DMS53 treated with DMSO at 0.1 percent for 48 hours (cell line): ENCODE measurements at regions not wholly inside any gene's neighbourhood (a gene's known extent, or its start where the extent isn't known, plus 50 kb on each side); places are given as distances from the start of the nearest gene placed in this dataset.

ENCODE experiments used
- DNase-seq: peaks from one replicate; lab custom pipeline; 2025; ENCODE audit not compliant: unreplicated experiment; lab: John Stamatoyannopoulos, UW

DNA sequence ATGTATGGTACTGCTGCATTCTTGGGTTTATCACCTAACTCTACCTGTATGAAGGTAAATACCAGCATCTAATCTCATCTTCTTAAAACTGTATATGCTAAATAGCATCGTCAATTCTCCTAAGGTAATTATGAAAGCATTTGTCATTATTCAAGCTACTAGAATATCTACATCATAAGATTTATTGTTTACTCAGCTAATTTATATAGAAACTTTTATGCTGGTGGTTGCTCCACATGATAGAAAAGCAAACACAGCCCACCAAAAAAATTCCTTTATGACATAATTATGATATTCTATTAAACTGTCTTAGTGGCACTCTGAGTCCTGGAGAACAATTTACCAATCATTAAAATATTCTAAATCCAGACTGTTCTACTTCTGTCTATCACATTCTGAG, 1226.1 kb upstream of the NRXN1 start:
- DNase-seq, result no peak

DNA sequence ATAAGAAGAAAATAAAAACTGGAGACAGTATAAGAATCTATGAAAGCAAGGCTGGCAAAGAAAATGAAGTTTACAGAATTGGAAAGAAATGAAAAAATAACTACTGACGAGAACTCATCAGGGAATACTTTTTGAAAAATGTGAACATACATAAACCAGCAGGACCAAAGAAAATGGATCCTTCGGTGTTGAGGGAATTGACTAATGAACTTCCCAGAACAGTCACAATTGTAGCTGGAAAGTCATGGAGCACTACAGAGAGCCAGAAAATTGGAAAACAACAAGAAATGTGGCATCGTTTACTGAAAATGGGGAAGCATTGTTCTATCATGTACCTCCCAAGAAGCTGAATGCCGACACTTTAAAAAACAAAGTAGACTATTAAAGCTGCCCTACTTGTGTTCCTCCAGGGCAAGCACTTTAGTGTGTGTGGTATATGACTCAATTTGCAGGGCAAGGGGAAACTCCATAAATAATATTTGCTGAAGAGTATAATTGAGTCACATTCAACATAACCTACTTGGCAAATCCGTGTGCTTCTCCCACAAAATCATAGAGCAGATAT, 1221.6 kb upstream of the NRXN1 start:
- no peak for DNase-seq

DNA sequence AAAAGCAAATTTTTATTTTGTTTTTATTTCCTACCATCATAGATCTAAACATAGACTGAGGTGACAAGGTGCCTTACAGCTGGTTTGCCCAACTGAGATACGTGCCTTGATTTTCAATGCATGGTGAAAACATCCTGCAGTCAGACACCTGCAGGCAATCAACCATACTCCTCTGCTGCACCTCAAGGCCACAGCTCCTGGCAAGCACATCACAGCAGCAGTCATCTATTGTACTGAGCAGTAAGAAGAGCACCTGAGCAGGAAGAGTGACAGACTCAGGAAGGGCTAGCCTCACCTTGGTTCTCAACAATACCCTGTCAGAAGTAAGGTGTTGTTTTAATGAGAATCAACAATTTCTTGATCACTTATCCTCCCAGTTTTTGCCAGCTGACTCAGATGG, 1206.8 kb upstream of the NRXN1 start:
- DNase-seq, result peak; percentile 58

DNA sequence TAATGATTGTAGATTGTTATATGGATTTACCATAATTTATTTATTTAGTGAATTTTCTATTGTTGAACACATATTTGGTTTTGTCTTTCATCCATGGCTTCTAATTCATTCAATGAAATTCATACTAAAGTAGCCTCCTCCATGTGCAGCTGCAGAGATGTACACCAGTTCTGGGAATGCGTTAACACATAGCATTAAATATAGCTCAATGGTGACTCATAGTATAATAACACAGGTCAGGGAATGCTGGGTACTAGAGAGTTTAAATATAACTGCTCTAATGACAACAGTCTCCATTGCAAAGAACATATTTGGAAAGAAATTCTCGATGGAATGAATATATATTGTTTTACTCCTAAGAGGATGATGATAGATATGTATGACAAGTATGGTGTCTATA, 1190.2 kb upstream of the NRXN1 start:
- DNase-seq, result peak; percentile 71

DNA sequence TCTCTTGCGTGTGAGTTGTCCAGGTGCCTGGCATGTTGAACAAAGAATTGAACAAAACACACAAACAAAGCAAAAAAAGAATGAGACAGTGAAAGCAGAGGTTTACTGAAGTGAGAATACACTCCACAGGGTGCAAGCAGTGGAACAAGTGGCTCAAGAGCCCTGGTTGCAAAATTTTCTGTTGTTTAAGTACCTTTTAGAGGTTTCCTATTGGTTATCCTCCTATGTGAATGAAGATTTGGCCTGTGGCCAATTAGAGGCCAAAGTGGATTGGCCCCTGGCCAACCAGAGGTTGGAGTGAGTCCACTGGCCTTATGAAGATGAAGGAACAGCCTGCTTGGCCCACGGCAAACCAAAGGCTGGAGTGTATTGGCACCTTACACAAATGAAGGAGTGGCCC, 1188.5 kb upstream of the NRXN1 start:
- DNase-seq, result peak; percentile 96

DNA sequence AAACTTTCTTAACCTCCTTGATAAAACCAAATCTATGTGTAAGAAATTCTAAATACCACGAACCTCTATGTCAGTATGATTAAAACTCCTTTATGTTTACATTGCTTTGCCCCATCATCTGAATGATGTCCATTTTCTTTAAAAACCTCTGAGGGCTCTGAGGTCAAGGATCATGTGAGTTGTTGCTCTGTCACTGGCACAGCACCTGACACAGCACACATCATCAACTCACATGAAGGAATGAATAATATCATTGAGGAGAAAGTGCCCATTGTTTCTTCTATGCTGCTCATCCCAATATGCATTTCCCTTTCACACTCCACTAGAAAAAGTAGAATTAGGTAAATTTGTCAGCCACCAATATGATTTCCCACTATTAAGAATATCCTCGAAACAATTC, 1178.7 kb upstream of the NRXN1 start:
- no peak for DNase-seq

DNA sequence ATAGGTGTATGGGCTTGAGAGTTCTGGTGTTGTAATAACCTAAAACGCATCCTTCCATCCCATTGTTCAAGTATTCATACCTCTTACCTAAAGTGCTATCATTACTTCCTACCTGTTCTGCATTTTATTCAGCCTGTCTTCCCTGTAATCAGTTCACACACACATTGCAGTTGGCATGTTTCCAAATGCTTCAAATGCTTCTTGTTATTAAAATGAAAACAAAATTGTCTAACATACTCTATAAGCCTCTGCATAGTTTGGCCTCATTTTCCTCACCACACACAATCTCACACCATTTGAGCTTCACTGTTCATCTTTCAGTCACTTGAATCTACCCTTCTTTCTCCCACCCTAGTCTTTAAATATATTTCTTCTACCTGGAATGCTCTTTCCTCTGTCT, 1178.2 kb upstream of the NRXN1 start:
- no peak for DNase-seq

DNA sequence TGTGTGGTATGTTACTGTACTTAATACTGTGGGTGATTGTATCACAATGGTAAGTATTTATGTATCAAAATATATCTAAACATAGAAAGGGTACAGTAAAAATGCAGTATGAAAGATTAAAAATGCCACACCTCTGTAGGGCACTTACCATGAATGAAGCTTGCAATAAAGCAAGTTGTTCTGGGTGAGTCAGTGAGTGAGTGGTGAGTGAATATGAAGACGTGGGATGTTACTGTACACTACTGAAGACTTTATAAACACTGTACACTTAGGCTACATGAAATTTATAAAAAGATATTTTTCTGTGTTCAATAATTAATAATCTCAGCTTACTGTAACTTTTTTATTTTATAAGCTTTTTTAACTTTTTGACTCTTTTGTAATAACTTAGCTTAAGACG, 1162.4 kb upstream of the NRXN1 start:
- no peak for DNase-seq

DNA sequence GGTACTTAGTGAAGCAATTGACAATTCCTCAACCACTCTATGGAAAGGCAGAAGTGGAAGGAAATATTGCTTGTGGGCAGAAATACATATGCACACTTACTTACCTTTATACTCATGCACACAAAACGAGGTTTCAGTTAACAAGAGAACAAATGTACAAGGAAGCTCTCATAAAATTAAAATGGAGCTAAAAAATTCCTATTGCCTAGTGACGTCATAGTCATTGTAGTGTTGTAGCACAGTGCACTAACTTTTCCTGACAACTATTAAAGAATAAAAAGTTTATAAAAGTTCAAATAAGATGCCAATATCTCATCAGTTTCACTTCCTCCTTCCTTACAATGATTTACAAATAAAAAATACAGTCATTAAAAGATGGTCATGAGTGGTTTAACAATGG, 1161.9 kb upstream of the NRXN1 start:
- no peak for DNase-seq

DNA sequence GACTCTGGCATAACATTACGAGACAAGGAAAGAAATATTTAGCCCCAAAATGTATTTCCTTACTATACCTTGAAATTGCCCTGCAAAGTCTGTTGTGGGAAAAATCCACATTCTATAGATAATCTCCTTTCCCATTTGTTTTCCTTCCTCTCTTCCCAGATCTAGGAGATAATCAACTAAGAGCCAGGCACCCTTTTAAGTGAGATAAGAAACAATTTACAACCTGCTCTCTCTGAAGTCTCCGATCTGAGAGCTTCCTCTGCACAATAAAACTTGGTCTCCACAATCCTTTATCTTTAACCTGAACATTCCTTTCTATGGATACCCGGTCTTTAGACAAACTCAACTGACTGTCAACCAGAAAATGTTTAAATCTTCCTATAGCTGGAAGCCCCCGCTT, 1160.7 kb upstream of the NRXN1 start:
- no peak for DNase-seq

DNA sequence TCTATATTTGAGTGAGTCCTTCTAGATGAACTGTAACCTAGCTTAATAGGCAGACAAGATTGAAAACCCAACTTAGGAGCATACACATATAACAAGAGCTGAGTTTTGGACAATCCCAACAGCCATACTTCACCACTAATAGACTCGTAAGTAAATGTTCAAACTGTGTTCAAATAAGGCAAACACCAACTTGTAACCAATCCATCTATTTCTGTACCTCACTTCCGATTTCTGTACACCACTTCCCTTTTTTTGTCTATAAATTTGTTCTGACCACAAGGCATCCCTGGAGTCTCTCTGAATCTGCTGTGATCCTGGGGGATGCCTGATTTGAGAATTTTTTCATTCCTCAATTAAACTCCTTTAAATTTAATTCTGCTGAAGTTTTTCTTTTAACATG, 1149.1 kb upstream of the NRXN1 start:
- no peak for DNase-seq

DNA sequence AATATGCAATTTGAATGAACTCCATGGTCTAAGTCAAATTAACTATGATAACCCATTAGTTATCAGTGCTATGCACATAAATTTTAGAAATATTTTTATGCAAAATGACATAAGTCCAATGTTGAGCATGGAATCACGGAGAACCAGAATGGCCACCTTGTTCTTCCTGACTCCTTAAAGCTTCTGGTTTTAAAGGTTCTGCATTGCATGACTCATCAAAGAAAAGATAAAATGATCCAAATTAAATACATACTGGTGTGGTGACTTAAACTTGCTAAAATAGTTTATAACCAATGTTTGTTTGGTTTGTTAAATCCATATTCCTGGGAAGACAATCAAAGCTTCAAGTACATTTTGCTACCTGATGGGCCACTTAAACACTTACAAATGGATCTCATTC, 1146.9 kb upstream of the NRXN1 start:
- no peak for DNase-seq

DNA sequence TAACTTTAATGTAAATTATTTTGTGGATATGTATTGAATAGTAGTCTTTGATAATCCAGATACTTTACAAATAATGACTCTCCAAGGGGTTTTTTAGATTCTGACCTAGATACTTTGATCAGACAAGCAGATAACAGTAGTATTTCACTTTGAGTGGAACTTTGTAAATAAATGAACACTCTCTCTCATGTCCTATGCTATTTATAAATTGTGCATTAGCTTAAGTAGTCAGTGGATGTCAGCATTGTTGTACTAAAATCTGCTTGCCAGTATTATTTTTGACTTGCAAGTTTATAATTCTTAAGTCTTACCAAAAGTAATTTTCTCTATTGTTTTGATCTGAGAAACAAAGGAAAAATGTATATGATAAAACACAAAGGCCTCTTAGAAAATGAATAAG, 1113.1 kb upstream of the NRXN1 start:
- DNase-seq, result no peak

DNA sequence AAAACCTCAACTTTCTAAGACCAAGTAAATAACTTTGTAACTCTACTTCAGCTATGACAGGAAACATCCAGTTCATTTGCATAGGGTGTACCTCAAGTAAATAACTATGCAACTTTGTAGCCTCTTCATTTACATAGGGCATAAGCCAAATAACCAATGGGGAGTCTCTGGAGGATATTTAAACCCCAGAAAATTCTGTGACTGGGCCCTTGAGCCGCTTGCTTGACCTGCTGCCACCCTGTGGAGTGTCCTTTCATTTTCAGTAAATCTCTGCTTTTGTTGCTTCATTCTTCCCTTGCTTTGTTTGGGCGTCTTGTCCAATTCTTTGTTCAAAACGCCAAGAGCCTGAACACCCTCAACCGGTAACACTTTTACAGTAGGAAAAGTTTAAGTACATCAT, 1112.7 kb upstream of the NRXN1 start:
- no peak for DNase-seq

DNA sequence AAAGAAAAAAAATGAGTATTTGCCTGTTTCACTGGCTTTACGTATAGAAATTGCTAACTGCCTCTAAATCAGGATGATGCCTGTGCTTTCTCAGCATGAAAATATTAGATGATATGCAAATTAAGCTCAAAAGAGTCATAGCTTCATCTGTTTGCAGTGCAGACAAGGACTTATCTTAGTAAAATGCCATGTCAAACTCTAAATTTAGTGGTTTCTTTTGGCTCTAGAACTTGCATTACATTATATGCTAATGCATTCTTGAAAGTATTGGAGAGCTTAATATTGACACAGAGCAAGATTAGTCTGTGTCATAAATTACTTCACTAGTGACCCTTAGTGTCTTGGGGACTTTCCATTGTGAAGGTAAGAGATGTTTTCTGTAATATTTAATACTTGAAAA, 1109.1 kb upstream of the NRXN1 start:
- no peak for DNase-seq

DNA sequence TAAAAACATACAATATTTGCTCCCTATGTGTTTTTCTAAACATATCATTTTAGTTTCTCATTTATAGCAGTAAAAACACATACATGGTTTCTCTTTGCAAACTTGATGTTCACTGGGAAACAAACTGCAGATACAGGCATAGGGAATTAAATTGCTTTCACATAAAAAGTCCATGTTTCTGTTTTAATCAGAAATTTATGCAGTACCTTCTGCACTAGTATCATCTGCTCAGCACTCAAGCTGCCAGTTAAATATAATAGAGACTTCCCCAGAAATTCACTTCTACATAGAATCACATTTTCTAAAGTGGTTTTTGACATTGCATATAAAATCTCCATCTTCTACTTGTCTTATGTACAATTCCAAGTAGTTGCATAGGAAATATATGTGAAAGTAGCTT, 1107.3 kb upstream of the NRXN1 start:
- no peak for DNase-seq

DNA sequence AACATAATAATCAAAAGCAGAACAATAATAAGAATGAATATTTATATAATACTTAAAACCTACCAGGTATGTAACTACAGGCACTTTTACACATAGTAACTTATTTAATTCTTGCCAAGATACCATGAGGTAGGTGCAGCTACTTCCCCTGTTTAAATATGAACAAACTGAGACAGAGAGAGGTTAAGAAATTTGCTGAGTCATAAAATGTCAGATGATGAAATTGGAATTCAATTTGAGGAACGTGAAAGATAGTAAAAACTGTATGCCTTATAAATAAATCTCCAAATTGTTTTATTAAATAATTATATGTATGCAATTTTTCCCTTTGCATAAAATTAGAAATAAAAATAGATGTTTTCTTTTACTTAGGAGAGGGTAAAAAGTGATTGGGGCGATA, 1103.3 kb upstream of the NRXN1 start:
- no peak for DNase-seq

DNA sequence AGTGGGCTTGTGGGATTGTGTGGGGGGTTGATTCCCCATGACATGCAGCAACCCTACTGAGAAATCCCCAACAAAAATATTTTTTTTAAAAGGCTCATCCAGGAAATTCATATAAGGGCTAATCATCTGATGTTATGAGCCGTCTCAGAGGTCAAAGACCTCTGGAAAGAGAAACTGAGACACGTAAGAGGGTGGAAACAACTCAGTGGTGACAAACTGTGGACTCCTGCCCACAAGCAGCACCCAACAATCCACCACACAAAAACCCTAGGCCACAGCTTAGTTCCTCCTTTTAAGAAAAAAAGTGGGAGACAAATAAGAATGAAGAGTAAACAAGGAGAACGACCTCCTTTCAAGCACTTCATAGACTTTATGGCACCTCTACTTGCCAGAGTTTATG, 1096.1 kb upstream of the NRXN1 start:
- DNase-seq, result no peak

DNA sequence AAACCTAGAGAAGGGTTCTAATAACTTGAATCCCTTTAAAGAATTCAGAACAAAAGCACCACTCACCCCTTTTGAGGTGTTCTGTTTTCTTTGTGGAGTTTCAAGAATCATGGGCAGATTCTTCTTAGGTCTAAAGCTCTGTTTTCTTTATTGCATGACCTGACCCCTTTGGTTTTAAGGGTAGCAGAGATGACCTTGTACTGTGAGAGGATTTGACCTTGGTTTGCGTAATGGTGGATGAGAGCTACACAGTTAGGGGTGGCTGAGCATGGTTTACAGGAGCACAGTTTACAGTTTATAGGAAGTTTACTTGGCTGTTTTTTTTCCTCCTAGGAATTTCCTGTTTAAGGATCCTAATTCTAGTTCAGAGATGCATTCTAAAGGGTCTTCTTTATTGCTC, 1095.6 kb upstream of the NRXN1 start:
- no peak for DNase-seq

DNA sequence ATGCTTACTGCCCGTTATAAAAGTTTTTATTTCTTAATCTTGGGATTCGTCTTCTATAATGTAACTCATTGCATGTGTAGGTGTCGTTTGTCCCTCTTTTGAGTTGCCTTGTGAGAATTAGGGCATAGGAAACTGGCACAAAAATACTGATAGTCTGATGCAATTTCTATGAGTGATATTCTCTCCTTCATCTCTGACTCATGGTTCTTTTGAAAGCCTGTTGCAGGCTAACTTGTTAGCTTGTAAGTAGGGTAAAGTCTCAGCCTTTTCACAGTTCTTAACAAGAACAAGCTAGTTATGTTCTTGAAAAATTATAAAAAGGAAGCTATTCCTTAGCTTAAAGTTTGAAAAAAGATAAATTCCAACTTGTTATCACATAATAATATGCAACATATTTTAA, 1085.4 kb upstream of the NRXN1 start:
- DNase-seq, result no peak

DNA sequence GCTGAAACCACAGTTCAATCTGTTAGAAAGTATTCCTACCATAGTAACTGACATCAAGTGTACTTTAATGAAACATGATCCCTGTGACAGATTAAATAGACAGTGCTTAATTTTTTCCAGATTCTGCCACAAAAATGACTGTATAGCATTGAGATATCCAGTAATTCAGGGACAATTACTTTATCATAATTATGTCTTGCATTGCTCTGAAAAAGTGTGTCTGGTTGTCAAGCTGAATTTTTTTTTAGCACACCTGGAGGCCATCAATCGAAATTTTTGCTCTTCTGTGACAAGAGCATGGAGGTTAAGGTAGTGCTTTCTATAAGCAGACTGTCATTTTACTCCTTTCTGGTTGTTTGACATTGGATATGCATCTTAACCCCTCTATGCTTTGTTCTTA, 1083.8 kb upstream of the NRXN1 start:
- no peak for DNase-seq

DNA sequence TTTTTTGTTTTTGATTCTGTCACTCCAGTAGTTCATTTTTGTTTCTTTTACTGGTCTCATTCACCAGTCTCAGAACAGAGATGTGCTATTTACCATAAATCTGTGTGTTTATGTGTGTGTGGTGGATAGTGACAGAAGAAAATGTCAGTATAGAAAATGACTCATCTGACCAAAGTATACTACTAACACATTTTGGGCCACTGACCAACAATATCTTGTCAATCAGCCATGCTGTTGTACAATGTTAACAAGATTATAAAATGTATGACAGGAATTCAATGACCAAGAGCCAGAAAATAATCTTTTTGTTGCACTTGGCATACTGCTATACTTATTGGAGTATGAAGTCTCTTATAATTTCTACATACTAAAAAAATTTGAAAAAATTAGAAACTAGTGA, 1081.4 kb upstream of the NRXN1 start:
- DNase-seq, result no peak

DNA sequence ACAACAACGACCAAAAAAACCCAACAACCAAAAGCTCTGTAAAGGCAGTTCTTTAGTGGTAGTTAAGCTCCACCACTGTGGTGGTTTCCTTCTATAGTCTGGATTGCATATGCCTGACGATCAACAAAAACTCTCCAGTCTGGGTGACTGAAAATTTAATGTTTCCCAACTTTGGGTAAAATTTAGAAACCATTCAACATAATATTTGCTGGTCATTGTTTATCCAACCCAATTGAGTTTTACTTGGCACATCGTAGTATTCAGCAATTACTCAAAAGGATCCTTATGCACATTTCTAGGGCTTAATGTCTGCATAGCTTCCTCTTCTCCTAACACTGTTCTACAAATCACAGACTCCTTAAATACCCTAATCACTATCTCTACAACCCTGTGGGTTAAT, 1080.2 kb upstream of the NRXN1 start:
- DNase-seq, result no peak

DNA sequence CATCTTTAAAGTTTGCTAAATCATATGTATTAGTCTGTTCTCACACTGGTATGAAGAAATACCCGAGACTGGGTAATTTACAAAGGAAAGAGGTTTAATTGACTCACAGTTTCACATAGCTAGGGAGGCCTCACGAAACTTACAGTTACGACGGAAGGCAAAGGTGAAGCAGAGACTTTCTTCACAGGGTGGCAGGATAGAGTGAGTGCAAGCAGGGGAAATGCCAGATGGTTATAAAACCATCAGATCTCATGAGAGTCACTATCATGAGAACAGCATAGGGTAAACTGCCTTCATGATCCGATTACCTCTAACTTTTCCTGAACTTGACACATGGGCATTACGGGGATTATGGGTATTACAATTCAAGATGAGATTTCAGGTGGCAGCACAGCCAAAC, 1075.2 kb upstream of the NRXN1 start:
- DNase-seq, result no peak
